DND-41 (cell line): ENCODE measurements at regions not wholly inside any gene's neighbourhood (a gene's known extent, or its start where the extent isn't known, plus 50 kb on each side); places are given as distances from the start of the nearest gene placed in this dataset.

ENCODE experiments used
- ATAC-seq: fragments of 200-7000 bp; cut with Tn5 transposase; 3 replicates; pipeline ENCODE4 v1.9.1; 2021; ENCODE audit warnings: low read depth; ENCODE audit not compliant: insufficient read depth
- DNase-seq: peaks from one replicate; pipeline ENCODE4 v3.0.0-alpha.2; 2020
- H2AFZ ChIP-seq: 2 replicates; pipeline ENCODE4 v1.6.0; 2012; ENCODE audit warnings: low read depth, low read length
- H3K27ac ChIP-seq: 2 replicates; pipeline ENCODE4 v1.5.1; 2012; ENCODE audit warnings: low read length, inconsistent platforms
- H3K27me3 ChIP-seq: fragments of 200-600 bp; sonication (generic); 2 replicates; pipeline ENCODE4 v1.6.0; 2012; ENCODE audit warnings: low read length, mild to moderate bottlenecking, inconsistent platforms; ENCODE audit not compliant: insufficient read depth, poor library complexity
- H3K36me3 ChIP-seq: 2 replicates; pipeline ENCODE4 v1.5.1; 2012; ENCODE audit warnings: low read length, inconsistent platforms; ENCODE audit not compliant: insufficient read depth
- H3K4me1 ChIP-seq: 2 replicates; pipeline ENCODE4 v1.5.1; 2012; ENCODE audit warnings: mild to moderate bottlenecking, low read length; ENCODE audit not compliant: insufficient read depth
- H3K4me2 ChIP-seq: 2 replicates; pipeline ENCODE4 v1.6.0; 2012; ENCODE audit warnings: mild to moderate bottlenecking, moderate library complexity, low read length, inconsistent platforms; ENCODE audit not compliant: insufficient read depth
- H3K4me3 ChIP-seq, 2 experiments: fragments of 200-600 bp in 1 of 2; shearing (Covaris generic) in 1 of 2; 2 replicates each; pipeline ENCODE4 v1.5.1; 2012 to 2016; ENCODE audit warnings: inconsistent platforms in 2 of 2, low read length in 2 of 2, mild to moderate bottlenecking in 2 of 2, low read depth in 1 of 2, moderate library complexity in 1 of 2
- H3K79me2 ChIP-seq: 2 replicates; pipeline ENCODE4 v1.6.0; 2012; ENCODE audit warnings: low read length, inconsistent platforms; ENCODE audit not compliant: insufficient read depth
- H3K9ac ChIP-seq: 2 replicates; pipeline ENCODE4 v1.6.0; 2012; ENCODE audit warnings: low read depth, mild to moderate bottlenecking, inconsistent platforms, low read length, moderate library complexity
- H3K9me3 ChIP-seq: 2 replicates; pipeline ENCODE4 v1.5.1; 2012; ENCODE audit warnings: low read length, moderate library complexity, mild to moderate bottlenecking, inconsistent platforms; ENCODE audit not compliant: insufficient read depth, severe bottlenecking
- H4K20me1 ChIP-seq: 2 replicates; pipeline ENCODE4 v1.6.0; 2012; ENCODE audit warnings: low read length; ENCODE audit not compliant: insufficient read depth
- CTCF ChIP-seq: IDR thresholded peaks from 2 replicates; pipeline ENCODE4 v1.5.1; 2012; ENCODE audit warnings: borderline replicate concordance, low read length, moderate library complexity, mild to moderate bottlenecking; ENCODE audit not compliant: poor library complexity, severe bottlenecking; ENCODE audit errors: extremely low read depth
- EZH2 ChIP-seq: IDR thresholded peaks from 3 replicates; pipeline ENCODE4 v1.6.1; 2012; ENCODE audit warnings: borderline replicate concordance, low read depth, mild to moderate bottlenecking, moderate library complexity, low read length, inconsistent platforms; ENCODE audit not compliant: severe bottlenecking

- no peak overlapping the region for H3K4me3 ChIP-seq
- H3K9me3 ChIP-seq: no peaks in the 10 kb centered on the region
- H3K9ac ChIP-seq: no peak overlapping the region
- DNase-seq: no peak
- TF ChIP-seq CTCF: no peak
- no peak for TF ChIP-seq EZH2
- H4K20me1 ChIP-seq: no peaks in the 10 kb centered on the region
- no peak overlapping the region for H2AFZ ChIP-seq
- no peak overlapping the region for H3K27ac ChIP-seq
- no peaks in the 10 kb centered on the region for H3K36me3 ChIP-seq
- no peak for ATAC-seq
- no peaks in the 10 kb centered on the region for H3K4me1 ChIP-seq
- no peaks in the 10 kb centered on the region for H3K27me3 ChIP-seq
- no peaks in the 10 kb centered on the region for H3K79me2 ChIP-seq
- H3K4me2 ChIP-seq: no peak overlapping the region
These were observed 233.5 kb upstream of the DCBLD2 start for GRCh38 chr3:99134986-99135385.

DNA sequence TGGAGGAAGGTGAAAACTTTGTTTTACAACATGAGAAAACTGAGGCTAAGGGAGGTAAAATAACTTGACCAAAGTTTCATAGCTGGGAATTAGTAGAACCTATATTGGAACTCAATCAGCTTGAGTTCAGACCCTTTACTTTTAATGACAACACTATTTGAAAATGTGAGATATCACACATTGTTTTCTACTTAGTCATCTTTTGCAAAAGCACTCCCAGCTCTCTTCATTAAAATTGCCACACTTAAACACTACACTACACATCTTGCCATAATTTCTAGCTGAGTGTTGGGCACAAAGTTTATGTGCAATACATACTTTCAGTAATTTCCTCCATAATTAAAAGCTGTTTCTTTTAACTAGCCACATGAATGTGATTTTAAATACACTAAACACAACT is 230.4 kb upstream of the DCBLD2 start:
- Histone ChIP-seq H3K9ac (no peak overlapping the region), H3K4me3 (no peak overlapping the region), H2AFZ (no peak overlapping the region), H3K79me2 (no peaks in the 10 kb centered on the region), H4K20me1 (no peaks in the 10 kb centered on the region), H3K27ac (no peak overlapping the region), H3K4me2 (no peak overlapping the region), H3K36me3 (no peaks in the 10 kb centered on the region), H3K9me3 (no peaks in the 10 kb centered on the region), H3K4me1 (no peaks in the 10 kb centered on the region), H3K27me3 (no peaks in the 10 kb centered on the region)
- no peak for DNase-seq
- no peak for TF ChIP-seq EZH2
- no peak for TF ChIP-seq CTCF
- no peak for ATAC-seq

DNA sequence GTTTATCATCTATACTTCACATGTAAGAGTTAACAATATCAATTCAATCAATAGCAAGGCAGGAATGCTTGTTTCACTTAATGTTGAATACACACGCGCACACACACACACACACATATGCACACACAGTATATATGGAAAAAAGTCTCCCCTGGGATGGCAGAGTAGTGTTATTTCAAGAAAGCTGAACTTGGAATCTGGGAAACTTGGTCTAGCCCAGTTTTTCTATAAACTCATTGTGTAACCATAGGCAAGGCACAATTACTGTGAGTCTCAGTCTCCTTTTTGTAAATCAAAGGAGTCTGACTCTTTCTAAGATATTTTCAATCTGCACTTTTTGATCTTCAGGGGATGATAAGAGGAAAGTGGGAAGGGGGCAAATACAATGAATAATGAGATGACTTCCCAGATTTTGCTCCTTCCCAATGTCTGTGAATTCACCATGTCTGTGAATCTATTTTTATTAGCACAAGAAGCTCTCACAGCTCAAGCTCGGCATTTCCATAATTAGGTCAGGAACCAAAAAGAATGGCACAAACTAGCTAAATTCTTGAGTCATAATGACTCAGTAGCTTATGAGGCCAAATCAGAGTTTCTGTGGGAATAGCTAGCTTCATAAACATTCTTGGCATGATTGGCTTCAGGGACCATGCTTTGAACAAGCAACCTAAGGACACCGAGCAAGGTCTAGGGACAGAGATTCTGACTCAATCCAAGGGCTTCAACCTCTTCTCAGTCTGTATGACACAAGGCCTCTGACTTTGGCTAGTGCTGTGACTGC is 227.4 kb upstream of the DCBLD2 start:
- no peak overlapping the region for H3K9ac ChIP-seq
- H2AFZ ChIP-seq: no peak overlapping the region
- DNase-seq: no peak
- H3K27me3 ChIP-seq: no peaks in the 10 kb centered on the region
- H3K36me3 ChIP-seq: no peaks in the 10 kb centered on the region
- TF ChIP-seq CTCF: no peak
- no peak for TF ChIP-seq EZH2
- no peak overlapping the region for H3K27ac ChIP-seq
- H3K79me2 ChIP-seq: no peaks in the 10 kb centered on the region
- no peak for ATAC-seq
- H4K20me1 ChIP-seq: no peaks in the 10 kb centered on the region
- H3K4me1 ChIP-seq: no peaks in the 10 kb centered on the region
- no peak overlapping the region for H3K4me2 ChIP-seq
- no peak overlapping the region for H3K4me3 ChIP-seq
- no peaks in the 10 kb centered on the region for H3K9me3 ChIP-seq

- Histone ChIP-seq H4K20me1 (no peaks in the 10 kb centered on the region), H3K27me3 (no peaks in the 10 kb centered on the region), H3K36me3 (no peaks in the 10 kb centered on the region), H3K4me1 (no peaks in the 10 kb centered on the region), H3K4me3 (no peak overlapping the region), H3K27ac (no peak overlapping the region), H3K9me3 (no peaks in the 10 kb centered on the region), H2AFZ (no peak overlapping the region), H3K4me2 (no peak overlapping the region), H3K79me2 (no peaks in the 10 kb centered on the region), H3K9ac (no peak overlapping the region)
- no peak for TF ChIP-seq EZH2
- no peak for ATAC-seq
- no peak for DNase-seq
These were observed 226.7 kb upstream of the DCBLD2 start for GRCh38 chr3:99128235-99128634.
